ENCODE measurements at regions not wholly inside any gene's neighbourhood (a gene's known extent, or its start where the extent isn't known, plus 50 kb on each side); places are given as distances from the start of the nearest gene placed in this dataset.

DNA sequence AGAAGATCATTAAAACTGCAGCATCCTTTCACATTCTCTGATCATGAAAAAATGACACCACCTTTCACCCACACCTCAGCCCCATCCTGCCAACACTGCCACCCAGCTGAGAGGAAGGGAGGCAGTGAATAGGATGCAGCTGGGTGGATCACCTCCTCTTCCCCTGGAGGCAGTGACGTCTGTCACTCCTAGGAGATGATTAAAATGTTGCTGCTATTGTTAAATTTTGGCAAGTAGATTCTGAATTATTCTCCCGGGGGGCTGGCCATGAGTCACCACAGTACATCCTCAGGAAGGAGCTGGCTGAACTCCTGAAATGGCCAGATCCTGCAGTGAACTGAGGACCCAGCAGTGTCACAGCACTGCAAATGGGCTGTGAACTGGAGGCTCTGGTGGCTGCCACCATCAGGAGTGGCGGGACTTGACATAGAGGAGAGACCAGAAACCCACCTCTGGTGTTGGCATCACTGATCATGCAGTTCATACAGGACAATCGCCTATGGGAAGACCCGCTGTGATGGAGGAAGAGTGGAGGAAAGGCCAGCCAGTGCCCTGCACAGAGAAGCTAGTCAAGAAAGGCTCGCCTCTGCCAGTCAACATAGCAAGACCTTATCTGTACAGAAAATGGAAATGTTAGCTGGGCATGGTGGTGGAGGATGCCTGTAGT lies 199.1 kb downstream of the FAM43A start:
- TF ChIP-seq, protein P1, sequence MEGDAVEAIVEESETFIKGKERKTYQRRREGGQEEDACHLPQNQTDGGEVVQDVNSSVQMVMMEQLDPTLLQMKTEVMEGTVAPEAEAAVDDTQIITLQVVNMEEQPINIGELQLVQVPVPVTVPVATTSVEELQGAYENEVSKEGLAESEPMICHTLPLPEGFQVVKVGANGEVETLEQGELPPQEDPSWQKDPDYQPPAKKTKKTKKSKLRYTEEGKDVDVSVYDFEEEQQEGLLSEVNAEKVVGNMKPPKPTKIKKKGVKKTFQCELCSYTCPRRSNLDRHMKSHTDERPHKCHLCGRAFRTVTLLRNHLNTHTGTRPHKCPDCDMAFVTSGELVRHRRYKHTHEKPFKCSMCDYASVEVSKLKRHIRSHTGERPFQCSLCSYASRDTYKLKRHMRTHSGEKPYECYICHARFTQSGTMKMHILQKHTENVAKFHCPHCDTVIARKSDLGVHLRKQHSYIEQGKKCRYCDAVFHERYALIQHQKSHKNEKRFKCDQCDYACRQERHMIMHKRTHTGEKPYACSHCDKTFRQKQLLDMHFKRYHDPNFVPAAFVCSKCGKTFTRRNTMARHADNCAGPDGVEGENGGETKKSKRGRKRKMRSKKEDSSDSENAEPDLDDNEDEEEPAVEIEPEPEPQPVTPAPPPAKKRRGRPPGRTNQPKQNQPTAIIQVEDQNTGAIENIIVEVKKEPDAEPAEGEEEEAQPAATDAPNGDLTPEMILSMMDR (IDR thresholded peaks at IDR 0.05): no peak
- TF ChIP-seq EZH2 (IDR thresholded peaks at IDR 0.05): no peak
- TF ChIP-seq EZH2phosphoT487 (IDR thresholded peaks at IDR 0.05): no peak
